COLO668 (cell line): ENCODE measurements at regions not wholly inside any gene's neighbourhood (a gene's known extent, or its start where the extent isn't known, plus 50 kb on each side); places are given as distances from the start of the nearest gene placed in this dataset.

Experiments
- DNase-seq: peaks from one replicate; lab custom pipeline; 2025; ENCODE audit not compliant: unreplicated experiment; lab: John Stamatoyannopoulos, UW

- DNase-seq: no peak
These were observed 109.4 kb upstream of the SPACA1 start for GRCh38 chr6:87938287-87938686.

- no peak for DNase-seq
These were observed 111.6 kb upstream of the SPACA1 start for GRCh38 chr6:87936065-87936464.

GRCh38 chr6:87935196-87935595 is 112.4 kb upstream of the SPACA1 start:
- no peak for DNase-seq

DNA sequence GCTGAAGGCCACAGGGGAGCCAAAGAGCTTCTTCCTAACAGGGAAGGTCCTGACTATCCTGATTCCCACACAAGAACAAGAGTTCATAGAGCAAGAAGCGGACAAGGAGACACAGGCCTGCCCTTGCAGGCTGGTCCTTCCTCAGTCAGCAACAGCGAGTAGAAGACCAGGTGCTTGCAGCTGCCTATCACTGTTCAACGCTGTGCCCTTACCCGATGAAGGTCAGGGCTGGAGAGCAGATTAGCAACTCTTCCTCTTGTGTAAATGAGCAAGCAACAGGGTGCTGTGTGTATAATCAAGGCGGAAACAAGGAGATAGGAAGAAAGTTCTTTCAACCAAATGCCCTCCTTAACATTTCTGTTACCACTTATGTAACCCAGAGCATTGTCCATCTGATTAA is 115.3 kb upstream of the SPACA1 start:
- DNase-seq: no peak

GRCh38 chr6:87929843-87930288 is 117.8 kb upstream of the SPACA1 start:
- peak; percentile 71 for DNase-seq

- DNase-seq: no peak
These were observed 121.0 kb upstream of the SPACA1 start for GRCh38 chr6:87926687-87927086.

- no peak for DNase-seq
These were observed 121.6 kb upstream of the SPACA1 start for GRCh38 chr6:87926072-87926471.

DNA sequence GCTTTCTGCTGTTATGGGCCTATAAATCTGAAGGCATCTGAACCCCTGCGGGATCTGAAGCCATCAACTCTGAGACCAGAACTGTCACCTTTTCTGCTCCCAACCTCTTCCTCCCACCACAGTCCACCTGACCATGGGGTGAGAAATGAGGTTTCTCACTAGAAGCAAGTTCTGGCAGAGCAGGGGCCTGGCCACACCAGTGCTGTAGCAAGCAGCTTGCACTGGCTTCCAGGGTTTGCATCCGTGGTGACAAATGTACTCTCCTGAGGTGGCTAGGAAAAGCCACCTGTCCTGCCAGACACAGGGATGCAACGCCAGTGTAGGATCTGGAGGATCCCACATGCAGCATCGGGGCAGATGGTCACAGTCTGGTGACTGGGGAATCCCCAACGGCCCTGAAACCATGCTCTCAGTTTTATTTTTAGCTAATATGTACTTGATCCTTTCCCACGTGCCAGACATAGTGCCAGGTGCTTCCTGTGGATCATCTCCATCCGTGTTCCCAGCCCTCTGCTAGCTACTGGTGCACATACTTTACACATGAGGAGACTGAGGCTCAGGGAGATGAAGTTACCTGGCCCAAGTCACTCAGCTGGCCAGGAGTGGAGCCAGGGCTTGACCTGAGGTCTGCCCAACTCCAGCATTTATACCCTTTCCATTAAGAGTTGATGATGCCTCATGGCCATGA is 122.1 kb upstream of the SPACA1 start:
- DNase-seq: peak; percentile 83

DNA sequence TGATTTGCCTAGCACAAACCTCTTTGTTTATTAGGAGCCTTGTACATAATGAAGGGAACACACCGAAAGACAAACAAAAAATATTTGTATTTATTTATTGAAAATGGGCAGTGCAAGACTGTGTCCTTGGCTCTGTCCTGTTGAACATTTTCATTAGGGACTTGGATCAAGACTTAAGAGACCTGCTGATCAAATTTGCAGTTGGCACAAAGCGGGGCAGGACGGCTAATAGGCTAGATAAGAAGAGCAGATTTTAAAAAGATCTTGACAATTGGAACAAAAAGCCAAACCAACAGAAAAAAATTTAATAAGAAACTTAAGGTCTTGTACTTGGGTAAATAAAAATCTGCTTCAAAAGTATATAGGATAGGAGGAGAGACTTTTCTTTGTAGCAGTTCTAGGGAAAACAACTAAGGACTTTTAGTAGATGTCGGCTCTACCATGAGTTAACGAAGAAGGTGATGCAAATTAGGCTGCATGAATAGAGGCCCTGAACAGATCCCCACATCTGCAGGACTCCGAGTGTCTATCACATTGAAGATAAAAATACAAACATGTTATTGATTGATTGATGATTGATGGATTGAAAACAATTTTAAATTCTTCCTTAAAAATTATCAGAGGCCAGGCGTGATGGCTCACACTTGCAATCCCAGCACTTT is 124.1 kb upstream of the SPACA1 start:
- DNase-seq: no peak

DNA sequence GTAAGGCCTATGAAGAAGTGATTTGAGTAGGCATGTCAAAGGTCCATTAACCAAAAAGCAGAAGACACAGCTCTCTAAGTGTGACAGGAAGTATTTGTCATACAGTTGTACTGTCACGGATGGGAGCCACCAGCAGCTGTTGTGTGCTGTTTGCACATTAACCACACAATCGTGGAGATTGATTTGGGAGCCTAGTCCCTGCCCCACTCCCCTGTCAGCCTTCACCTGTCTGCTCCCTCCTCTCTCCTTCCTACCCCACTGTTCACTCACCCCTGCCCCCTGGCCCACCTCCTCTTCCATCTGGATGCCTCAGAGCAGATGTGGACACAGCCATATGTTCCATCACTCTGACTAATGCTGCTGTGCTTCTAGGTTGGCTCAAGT is 124.7 kb upstream of the SPACA1 start:
- peak; percentile 85 for DNase-seq

- peak; percentile 30 for DNase-seq
These were observed 125.3 kb upstream of the SPACA1 start for GRCh38 chr6:87922196-87922946.

DNA sequence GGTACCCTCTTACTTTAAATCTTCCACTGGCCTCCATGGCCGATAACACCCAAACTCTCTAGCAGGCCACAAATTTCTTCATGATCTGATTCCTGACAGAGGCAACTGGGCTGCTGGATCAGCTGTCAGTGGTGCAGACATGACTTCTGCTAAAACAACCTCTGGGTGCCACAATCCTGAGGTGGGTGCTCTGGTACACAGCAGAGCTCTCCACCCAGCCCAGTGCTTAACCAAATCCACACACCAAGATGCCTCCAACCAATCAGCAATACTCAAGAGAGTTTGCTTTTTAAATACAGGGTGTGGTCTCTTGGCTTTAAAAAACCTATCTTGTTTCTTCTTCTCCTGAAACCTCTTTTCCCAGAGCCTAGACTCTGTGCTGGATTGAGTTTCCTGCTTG is 126.6 kb upstream of the SPACA1 start:
- no peak for DNase-seq

DNA sequence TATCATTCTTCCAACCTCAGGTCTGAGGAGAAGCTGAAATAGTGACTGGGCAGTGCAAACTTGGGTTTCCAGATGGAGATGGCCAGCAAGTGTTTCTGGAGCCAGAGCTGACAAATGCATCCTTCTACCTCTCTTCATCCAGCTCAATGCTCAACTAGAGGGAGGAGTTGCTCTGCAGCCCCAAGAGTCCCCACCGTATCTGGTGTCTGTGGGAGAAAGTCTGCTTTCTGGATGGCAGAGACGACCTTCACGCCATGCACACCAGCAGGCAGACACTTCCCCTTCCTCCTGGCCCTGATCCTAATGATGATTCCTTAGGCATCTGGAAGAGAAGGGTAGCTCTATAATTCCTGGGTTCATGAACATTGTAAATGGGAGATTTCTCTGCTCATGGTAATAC is 127.4 kb upstream of the SPACA1 start:
- DNase-seq: no peak

GRCh38 chr6:87919416-87919815 is 128.2 kb upstream of the SPACA1 start:
- no peak for DNase-seq

DNA sequence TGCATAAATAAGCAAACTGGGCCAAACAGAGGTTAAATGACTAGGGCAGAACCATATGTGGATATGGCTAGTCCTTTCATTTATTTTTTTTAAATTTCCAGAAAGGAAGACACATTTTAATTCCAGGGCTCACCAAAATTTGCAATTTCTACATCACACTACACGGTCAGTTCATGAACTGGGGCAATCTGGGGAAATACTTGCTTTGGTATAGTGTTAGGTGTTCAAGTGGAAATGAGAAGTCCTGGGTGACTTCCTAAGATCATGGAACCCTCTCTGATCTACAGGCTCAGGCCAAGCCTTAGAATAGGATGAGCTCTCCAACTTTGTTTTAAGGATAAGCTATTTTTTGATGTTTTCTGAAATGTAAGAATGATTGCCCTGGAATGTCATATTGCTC is 128.6 kb upstream of the SPACA1 start:
- DNase-seq: no peak

- peak; percentile 13 for DNase-seq
These were observed 129.1 kb upstream of the SPACA1 start for GRCh38 chr6:87918461-87918941.

DNA sequence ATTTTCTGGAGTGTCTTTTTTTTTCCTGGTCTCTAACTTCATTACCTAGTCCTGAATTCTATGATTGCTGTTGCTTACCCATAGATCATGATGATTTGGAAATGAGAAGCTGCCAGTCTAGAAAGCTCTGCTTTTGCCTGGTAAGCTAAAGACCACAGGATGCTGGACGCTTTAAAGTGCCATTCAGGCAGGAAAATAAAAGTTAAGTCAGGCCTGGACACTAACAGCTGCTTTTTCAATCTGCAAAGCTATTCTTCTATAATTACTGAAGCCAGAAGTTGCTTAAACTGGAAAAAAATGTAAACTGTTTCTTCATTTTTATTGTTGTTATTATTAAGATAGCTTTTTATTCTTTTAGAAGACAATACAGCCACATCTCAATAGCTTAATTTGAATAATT is 129.8 kb upstream of the SPACA1 start:
- DNase-seq: no peak

- DNase-seq: no peak
These were observed 131.2 kb upstream of the SPACA1 start for GRCh38 chr6:87916446-87916845.

GRCh38 chr6:87914637-87915395 is 132.8 kb upstream of the SPACA1 start:
- no peak for DNase-seq

GRCh38 chr6:87913974-87914373 is 133.7 kb upstream of the SPACA1 start:
- DNase-seq: no peak

- no peak for DNase-seq
These were observed 135.5 kb upstream of the SPACA1 start for GRCh38 chr6:87912102-87912501.
